Mesendoderm (in vitro differentiated cells): ENCODE measurements at regions not wholly inside any gene's neighbourhood (a gene's known extent, or its start where the extent isn't known, plus 50 kb on each side); places are given as distances from the start of the nearest gene placed in this dataset.

Experiments used
- DNase-seq: peaks from one replicate; pipeline ENCODE4 v3.0.0; 2013
- H2AK5ac ChIP-seq: 2 replicates; pipeline ENCODE4 v1.6.1; 2013; ENCODE audit warnings: low read length, inconsistent platforms
- H2BK120ac ChIP-seq: 2 replicates; pipeline ENCODE4 v1.6.1; 2013; ENCODE audit warnings: low read depth, mild to moderate bottlenecking, low read length, moderate library complexity, mixed read lengths
- H2BK15ac ChIP-seq: replicated peaks from 2 replicates; pipeline ENCODE4 v1.6.1; 2013; ENCODE audit warnings: low read depth, mild to moderate bottlenecking, moderate library complexity
- H2BK5ac ChIP-seq: 2 replicates; pipeline ENCODE4 v1.6.1; 2013; ENCODE audit warnings: low read length, inconsistent platforms
- H3K18ac ChIP-seq: 2 replicates; pipeline ENCODE4 v1.6.1; 2013; ENCODE audit warnings: mild to moderate bottlenecking, low read length, mixed read lengths
- H3K23ac ChIP-seq: one replicate; pipeline ENCODE4 v1.6.1; 2013; ENCODE audit warnings: low read length
- H3K27ac ChIP-seq: 2 replicates; pipeline ENCODE4 v1.5.1; 2013; ENCODE audit warnings: low read depth, mild to moderate bottlenecking, inconsistent platforms, low read length, moderate library complexity
- H3K27me3 ChIP-seq: 2 replicates; pipeline ENCODE4 v1.6.1; 2013; ENCODE audit warnings: low read length, control low read depth, mild to moderate bottlenecking, inconsistent platforms; ENCODE audit not compliant: insufficient read depth, poor library complexity
- H3K36me3 ChIP-seq: 2 replicates; pipeline ENCODE4 v1.6.1; 2013; ENCODE audit warnings: low read length, inconsistent platforms; ENCODE audit not compliant: control insufficient read depth, insufficient read depth
- H3K4ac ChIP-seq: one replicate; pipeline ENCODE4 v1.6.1; 2013; ENCODE audit warnings: low read depth, mild to moderate bottlenecking, low read length, moderate library complexity
- H3K4me1 ChIP-seq: 2 replicates; pipeline ENCODE4 v1.6.1; 2013; ENCODE audit warnings: low read depth, low read length, inconsistent platforms; ENCODE audit not compliant: control insufficient read depth
- H3K4me2 ChIP-seq: 2 replicates; pipeline ENCODE4 v1.6.1; 2013; ENCODE audit warnings: low read length
- H3K4me3 ChIP-seq: 2 replicates; pipeline ENCODE4 v1.5.1; 2013; ENCODE audit warnings: mild to moderate bottlenecking, low read length
- H3K56ac ChIP-seq: one replicate; pipeline ENCODE4 v1.6.1; 2013; ENCODE audit warnings: low read length
- H3K79me1 ChIP-seq: 2 replicates; pipeline ENCODE4 v1.6.1; 2013; ENCODE audit warnings: low read length, inconsistent platforms
- H3K79me2 ChIP-seq: 2 replicates; pipeline ENCODE4 v1.6.1; 2013; ENCODE audit warnings: mild to moderate bottlenecking, low read length; ENCODE audit not compliant: control insufficient read depth, insufficient read depth
- H3K9ac ChIP-seq: 2 replicates; pipeline ENCODE4 v1.6.1; 2013; ENCODE audit warnings: low read length, inconsistent platforms
- H4K5ac ChIP-seq: one replicate; pipeline ENCODE4 v1.6.1; 2013; ENCODE audit warnings: low read length
- H4K8ac ChIP-seq: one replicate; pipeline ENCODE4 v1.6.1; 2013; ENCODE audit warnings: low read depth, mild to moderate bottlenecking, control low read depth, low read length, moderate library complexity
- WGBS: extraction: QIAGEN DNeasy Blood & Tissue Kit; methylation state at CpG from one replicate; pipeline ENCODE4 v1.1.7; 2013; ENCODE audit warnings: low lambda C conversion rate, missing lambda C conversion rate; ENCODE audit not compliant: insufficient coverage; ENCODE audit errors: extremely low coverage; 5-methylcytosine and 5-hydroxymethylcytosine counted together

DNA sequence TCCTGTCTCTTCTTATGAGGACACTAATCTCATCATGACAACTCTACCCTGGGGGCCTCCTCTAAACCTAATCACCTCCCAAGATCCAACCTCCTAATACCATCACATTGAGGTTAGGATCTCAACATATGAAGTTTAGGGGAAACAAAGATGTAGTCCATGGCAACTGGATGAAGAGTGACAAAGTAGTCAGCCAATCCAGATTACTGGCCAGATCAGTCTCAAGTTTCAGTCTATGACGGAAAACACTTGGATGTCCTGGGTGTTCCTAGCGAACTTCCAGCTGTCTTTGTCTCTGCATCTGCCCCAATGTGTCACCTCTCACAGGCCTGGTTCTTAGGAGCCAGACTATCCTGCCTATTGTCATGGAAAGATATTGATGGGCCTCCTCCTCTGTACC, 630.8 kb downstream of the AACS start:
- no peak overlapping the region for H3K27ac ChIP-seq
- H3K27me3 ChIP-seq: no peaks in the 10 kb centered on the region
- H3K4ac ChIP-seq: no peak overlapping the region
- H3K23ac ChIP-seq: no peak overlapping the region
- H2AK5ac ChIP-seq: no peak overlapping the region
- H2BK15ac ChIP-seq: no peak overlapping the region
- no peaks in the 10 kb centered on the region for H3K79me1 ChIP-seq
- H3K36me3 ChIP-seq: no peaks in the 10 kb centered on the region
- no peak overlapping the region for H3K4me2 ChIP-seq
- peak; percentile 43 for DNase-seq
- H3K4me1 ChIP-seq: no peaks in the 10 kb centered on the region
- H3K9ac ChIP-seq: no peak overlapping the region
- H3K18ac ChIP-seq: no peak overlapping the region
- H2BK120ac ChIP-seq: no peak overlapping the region
- H4K5ac ChIP-seq: no peak overlapping the region
- H2BK5ac ChIP-seq: no peak overlapping the region
- no peak overlapping the region for H3K56ac ChIP-seq
- no peaks in the 10 kb centered on the region for H3K79me2 ChIP-seq
- WGBS: no CpG with 5 or more reads among the region's 2 CpGs
- H3K4me3 ChIP-seq: no peak overlapping the region
- no peak overlapping the region for H4K8ac ChIP-seq

GRCh38 chr12:125704803-125705202, 639.6 kb downstream of the AACS start:
- Histone ChIP-seq H3K79me1 (no peaks in the 10 kb centered on the region), H3K56ac (no peak overlapping the region), H3K79me2 (no peaks in the 10 kb centered on the region), H3K23ac (no peak overlapping the region), H3K9ac (no peak overlapping the region), H2AK5ac (no peak overlapping the region), H3K18ac (no peak overlapping the region), H2BK15ac (no peak overlapping the region), H3K4me3 (no peak overlapping the region), H3K27me3 (no peaks in the 10 kb centered on the region), H3K36me3 (no peaks in the 10 kb centered on the region), H4K5ac (no peak overlapping the region), H4K8ac (no peak overlapping the region), H3K27ac (no peak overlapping the region), H3K4me2 (no peak overlapping the region), H2BK5ac (no peak overlapping the region), H3K4me1 (no peaks in the 10 kb centered on the region), H3K4ac (no peak overlapping the region), H2BK120ac (no peak overlapping the region)
- DNase-seq: no peak
- no CpG with 5 or more reads among the region's 3 CpGs for WGBS

- H3K18ac ChIP-seq: no peak overlapping the region
- H3K4me3 ChIP-seq: no peak overlapping the region
- no peak overlapping the region for H3K27ac ChIP-seq
- H3K4me1 ChIP-seq: no peaks in the 10 kb centered on the region
- no peaks in the 10 kb centered on the region for H3K36me3 ChIP-seq
- H3K4me2 ChIP-seq: no peak overlapping the region
- no peaks in the 10 kb centered on the region for H3K27me3 ChIP-seq
- WGBS: no CpG with 5 or more reads among the region's 10 CpGs
- no peaks in the 10 kb centered on the region for H3K79me2 ChIP-seq
- H2BK5ac ChIP-seq: no peak overlapping the region
- no peak overlapping the region for H4K5ac ChIP-seq
- DNase-seq: no peak
- no peak overlapping the region for H2BK120ac ChIP-seq
- no peak overlapping the region for H4K8ac ChIP-seq
- no peak overlapping the region for H3K9ac ChIP-seq
- H3K56ac ChIP-seq: no peak overlapping the region
- H3K79me1 ChIP-seq: no peaks in the 10 kb centered on the region
- no peak overlapping the region for H3K23ac ChIP-seq
- H2AK5ac ChIP-seq: no peak overlapping the region
- no peak overlapping the region for H3K4ac ChIP-seq
- no peak overlapping the region for H2BK15ac ChIP-seq
These were observed 655.7 kb downstream of the AACS start for GRCh38 chr12:125720961-125721360.

- H2BK5ac ChIP-seq: no peak overlapping the region
- H4K5ac ChIP-seq: no peak overlapping the region
- H3K4me3 ChIP-seq: no peak overlapping the region
- no peak overlapping the region for H3K18ac ChIP-seq
- H3K27ac ChIP-seq: no peak overlapping the region
- H3K36me3 ChIP-seq: no peaks in the 10 kb centered on the region
- no peak overlapping the region for H2BK120ac ChIP-seq
- H3K79me2 ChIP-seq: no peaks in the 10 kb centered on the region
- no peaks in the 10 kb centered on the region for H3K27me3 ChIP-seq
- H3K4ac ChIP-seq: no peak overlapping the region
- H3K9ac ChIP-seq: no peak overlapping the region
- no peak overlapping the region for H3K23ac ChIP-seq
- H3K79me1 ChIP-seq: no peaks in the 10 kb centered on the region
- no peak overlapping the region for H2BK15ac ChIP-seq
- H3K56ac ChIP-seq: no peak overlapping the region
- H4K8ac ChIP-seq: no peak overlapping the region
- no peaks in the 10 kb centered on the region for H3K4me1 ChIP-seq
- H2AK5ac ChIP-seq: no peak overlapping the region
- no CpG with 5 or more reads among the region's 1 CpG for WGBS
- peak; percentile 61 for DNase-seq
- no peak overlapping the region for H3K4me2 ChIP-seq
These were observed 668.9 kb downstream of the AACS start for GRCh38 chr12:125734137-125734536.

DNA sequence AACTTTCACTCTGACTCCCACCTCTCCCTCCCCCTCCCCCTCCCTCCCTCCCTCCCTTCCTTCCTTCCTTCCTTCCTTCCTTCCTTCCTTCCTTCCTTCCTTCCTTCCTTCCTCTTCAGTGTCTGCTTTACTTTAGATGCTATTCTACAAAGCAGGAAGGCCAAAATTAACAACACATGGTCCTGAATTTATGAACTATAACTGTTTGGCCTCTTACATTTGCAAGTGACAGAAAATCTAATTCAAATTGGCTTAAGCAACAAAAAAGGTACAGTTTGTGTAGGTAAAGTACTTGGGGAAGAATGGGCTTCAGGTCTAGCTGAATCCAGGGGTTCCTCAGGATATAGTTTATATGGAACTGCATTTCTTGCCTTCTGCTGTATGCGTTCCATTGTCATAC, 673.0 kb downstream of the AACS start:
- H4K8ac ChIP-seq: no peak overlapping the region
- no peak overlapping the region for H3K27ac ChIP-seq
- H4K5ac ChIP-seq: no peak overlapping the region
- H3K36me3 ChIP-seq: no peaks in the 10 kb centered on the region
- no peak overlapping the region for H3K4ac ChIP-seq
- no peak overlapping the region for H2BK5ac ChIP-seq
- WGBS: no CpG with 5 or more reads among the region's 1 CpG
- H3K4me2 ChIP-seq: no peak overlapping the region
- no peaks in the 10 kb centered on the region for H3K79me2 ChIP-seq
- no peak overlapping the region for H3K56ac ChIP-seq
- no peak for DNase-seq
- no peaks in the 10 kb centered on the region for H3K4me1 ChIP-seq
- H2AK5ac ChIP-seq: no peak overlapping the region
- H3K18ac ChIP-seq: no peak overlapping the region
- H3K9ac ChIP-seq: no peak overlapping the region
- no peaks in the 10 kb centered on the region for H3K79me1 ChIP-seq
- H3K27me3 ChIP-seq: no peaks in the 10 kb centered on the region
- H2BK120ac ChIP-seq: no peak overlapping the region
- H3K23ac ChIP-seq: no peak overlapping the region
- H3K4me3 ChIP-seq: no peak overlapping the region
- no peak overlapping the region for H2BK15ac ChIP-seq

DNA sequence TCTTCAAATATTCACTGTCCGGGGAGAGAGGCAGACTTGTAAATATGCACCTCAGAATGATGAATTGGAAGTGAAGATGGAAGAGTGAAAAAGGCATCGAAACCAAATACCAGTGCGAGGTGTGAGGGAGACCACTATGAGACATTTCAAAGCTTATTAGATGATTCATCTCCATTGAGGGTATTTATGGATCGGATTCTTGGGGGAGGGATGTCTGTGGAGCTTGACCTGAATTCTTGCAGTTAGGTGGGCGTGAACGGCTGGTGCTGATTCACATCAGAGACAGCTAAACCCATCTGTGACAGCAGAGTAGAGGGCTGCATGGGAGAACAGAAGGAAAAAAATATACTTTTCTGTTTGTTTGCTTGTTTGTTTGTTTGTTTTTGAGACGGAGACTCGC, 677.2 kb downstream of the AACS start:
- no CpG with 5 or more reads among the region's 8 CpGs for WGBS
- H4K8ac ChIP-seq: no peak overlapping the region

More for the DNA sequence above, 677.2 kb downstream of the AACS start:
- Histone ChIP-seq H2BK5ac (no peak overlapping the region), H3K4me1 (no peaks in the 10 kb centered on the region), H3K4ac (no peak overlapping the region), H4K5ac (no peak overlapping the region), H3K27me3 (no peaks in the 10 kb centered on the region), H3K79me1 (no peaks in the 10 kb centered on the region), H3K79me2 (no peaks in the 10 kb centered on the region), H2BK15ac (no peak overlapping the region), H3K18ac (no peak overlapping the region), H3K4me3 (no peak overlapping the region), H3K9ac (no peak overlapping the region), H2BK120ac (no peak overlapping the region), H3K56ac (no peak overlapping the region), H3K23ac (no peak overlapping the region), H2AK5ac (no peak overlapping the region), H3K36me3 (no peaks in the 10 kb centered on the region), H3K27ac (no peak overlapping the region), H3K4me2 (no peak overlapping the region)
- DNase-seq: no peak
